Activated naive CD4-positive, alpha-beta T cell treated with Interleukin-2 at 50 U/mL for 16 hours (primary cell): ENCODE measurements at regions not wholly inside any gene's neighbourhood (a gene's known extent, or its start where the extent isn't known, plus 50 kb on each side); places are given as distances from the start of the nearest gene placed in this dataset.

Source experiments
- DNase-seq: peaks from one replicate; pipeline ENCODE4 v3.0.0-alpha.2; 2020

DNA sequence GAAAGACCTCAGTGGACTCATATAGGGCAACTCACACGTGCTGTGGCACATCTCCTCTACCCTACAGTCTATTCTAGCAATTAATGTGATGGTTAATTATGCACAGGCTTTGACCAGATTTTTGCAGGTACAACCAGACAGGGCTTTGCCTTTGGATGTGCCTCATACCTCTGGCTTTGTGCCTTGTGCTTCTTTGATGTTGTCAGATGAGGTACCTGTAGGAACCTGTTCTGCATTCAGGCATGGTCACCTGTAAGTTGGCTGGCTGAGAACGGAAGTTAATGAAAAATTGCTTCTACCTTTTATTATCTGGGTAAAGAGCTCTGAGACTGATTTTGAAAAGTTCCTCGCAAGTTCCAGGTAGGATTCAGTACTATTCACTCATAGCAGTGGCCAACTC lies 462.9 kb upstream of the ZFHX3 start:
- no peak for DNase-seq

- no peak for DNase-seq
Observed at GRCh38 chr16:73506568-73507056, 458.7 kb upstream of the ZFHX3 start.

DNA sequence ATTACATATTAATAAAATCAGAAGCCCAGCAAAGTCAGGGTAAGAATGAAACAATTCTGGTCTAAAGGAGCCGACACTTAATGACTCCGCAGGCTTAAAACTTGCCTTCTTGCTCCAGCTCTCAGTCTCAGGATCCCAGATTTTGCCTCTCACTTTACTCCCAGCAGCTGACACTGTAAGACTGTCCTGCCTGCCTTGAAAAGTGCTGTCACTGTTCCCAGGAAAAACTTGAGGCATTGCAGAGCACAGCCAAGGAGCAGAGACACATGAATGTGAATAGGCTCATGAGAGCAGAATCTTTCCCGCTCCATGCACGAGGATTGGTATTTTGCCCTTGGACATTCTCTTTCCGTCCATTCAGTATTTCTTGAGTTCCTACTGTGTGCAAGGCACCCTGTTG lies 457.6 kb upstream of the ZFHX3 start:
- DNase-seq, result no peak

GRCh38 chr16:73504591-73505575 lies 457.0 kb upstream of the ZFHX3 start:
- DNase-seq, result no peak

- no peak for DNase-seq
Observed at GRCh38 chr16:73503093-73503492, 455.2 kb upstream of the ZFHX3 start.

GRCh38 chr16:73499276-73499675 lies 451.3 kb upstream of the ZFHX3 start:
- DNase-seq, result no peak

DNA sequence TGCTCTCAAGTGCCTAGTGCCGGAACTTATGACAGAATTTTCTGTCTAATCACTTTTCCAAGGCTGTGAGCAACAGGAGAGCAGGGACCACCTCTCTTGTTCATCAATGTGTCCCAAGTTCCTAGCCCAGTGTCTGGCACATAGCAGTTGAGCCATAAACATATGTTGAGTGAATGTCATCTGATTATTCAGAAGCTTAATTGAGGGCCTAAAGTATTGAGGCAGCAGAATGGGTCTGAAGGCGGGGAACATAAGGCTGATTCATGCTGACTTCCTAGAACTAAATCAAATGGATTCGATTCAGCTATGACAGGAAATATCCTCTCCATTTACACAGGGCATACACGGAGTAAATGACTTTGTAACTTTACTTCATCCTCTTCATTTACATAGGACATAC lies 438.0 kb upstream of the ZFHX3 start:
- DNase-seq, result no peak

GRCh38 chr16:73483934-73484711 lies 436.2 kb upstream of the ZFHX3 start:
- no peak for DNase-seq

DNA sequence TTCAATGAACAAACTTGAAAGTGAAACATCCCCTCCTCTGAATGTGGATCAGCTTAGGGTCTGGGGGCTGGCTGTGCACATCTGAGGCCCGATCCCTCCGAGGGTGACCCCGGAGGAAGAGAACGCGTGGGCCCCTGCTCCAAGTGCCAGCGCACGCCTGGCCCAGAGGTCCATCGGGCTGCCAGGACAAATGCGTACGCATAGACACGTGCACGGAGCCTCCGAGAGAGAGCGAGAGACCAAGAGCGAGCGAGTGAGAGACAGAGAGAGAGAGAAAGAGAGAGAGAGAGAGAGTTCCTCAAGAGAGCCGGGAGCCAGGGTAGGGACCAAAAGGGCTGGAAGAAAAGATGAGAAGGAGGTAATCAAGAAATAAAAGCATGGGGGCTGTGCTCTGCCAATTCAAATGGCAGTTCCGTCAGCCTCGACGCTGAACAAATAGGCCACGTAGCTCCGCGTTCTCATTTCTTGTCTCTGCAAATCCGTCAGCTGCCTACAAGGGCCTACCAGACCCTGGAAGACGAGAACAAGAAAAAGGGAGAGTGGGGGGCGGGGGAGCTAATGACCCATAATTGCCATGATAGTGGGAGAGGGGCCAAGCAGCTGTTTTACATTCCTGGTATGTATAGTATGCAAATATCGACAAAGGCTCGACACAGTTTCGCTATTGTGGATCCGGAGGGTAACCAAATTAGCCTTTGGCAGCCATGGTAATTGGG lies 435.3 kb upstream of the ZFHX3 start:
- no peak for DNase-seq

DNA sequence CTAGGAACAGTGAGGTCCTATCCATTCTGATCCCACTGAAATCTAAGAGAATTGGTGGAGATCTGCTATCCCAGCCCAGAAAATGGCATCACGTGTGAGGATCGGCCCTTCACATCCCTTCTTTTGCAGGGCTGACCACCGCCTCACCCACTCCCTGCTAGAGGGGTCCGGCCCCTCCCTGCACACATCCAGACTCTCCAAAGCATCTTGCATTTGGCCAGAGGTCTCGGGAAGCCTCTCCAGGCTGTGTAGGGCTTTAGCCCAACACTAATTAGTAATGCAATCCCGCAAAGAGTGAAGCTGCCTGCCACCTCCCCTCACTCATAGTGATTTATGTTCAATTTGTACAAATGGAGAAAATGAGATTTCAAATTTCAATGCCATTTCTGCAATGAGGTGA lies 434.4 kb upstream of the ZFHX3 start:
- DNase-seq, result no peak

GRCh38 chr16:73480381-73480780 lies 432.5 kb upstream of the ZFHX3 start:
- DNase-seq, result no peak

GRCh38 chr16:73473713-73474112 lies 425.8 kb upstream of the ZFHX3 start:
- no peak for DNase-seq

DNA sequence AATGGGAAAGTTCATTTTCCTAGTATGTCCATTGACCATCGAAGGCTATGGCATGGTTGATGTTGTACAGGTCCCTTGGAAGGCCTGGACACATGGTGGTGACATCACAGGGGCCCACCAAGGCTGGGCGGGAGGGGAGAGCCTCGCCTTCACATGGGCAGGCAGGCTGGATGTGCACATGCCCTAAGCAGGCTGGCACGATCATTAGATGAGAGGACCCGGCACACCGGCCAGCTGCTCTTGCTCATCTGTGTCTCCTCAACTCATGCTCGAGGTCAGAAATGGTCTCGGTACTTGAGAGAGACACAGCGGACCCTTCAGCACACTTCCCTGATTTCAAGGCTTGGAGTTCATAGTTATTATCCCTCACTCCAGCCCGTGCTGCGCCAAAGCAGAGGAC lies 416.9 kb upstream of the ZFHX3 start:
- DNase-seq, result no peak

DNA sequence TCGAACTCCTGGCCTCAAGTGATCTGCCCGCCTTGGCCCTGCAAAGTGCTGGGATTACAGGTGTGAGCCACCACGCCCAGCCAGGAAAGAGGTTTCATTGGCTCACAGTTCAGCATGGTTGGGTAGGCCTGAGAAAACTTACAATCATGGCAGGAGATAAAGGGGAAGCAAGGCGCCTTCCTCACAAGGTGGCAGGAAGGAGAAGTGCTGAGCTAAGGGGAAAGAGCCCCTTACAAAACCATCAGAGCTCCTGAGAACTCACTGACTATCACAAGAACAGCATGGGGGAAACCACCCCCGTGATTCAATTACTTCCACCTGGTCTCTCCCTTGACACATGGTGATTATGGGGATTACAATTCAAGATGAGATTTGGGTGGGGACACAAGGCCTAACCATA lies 411.7 kb upstream of the ZFHX3 start:
- no peak for DNase-seq

GRCh38 chr16:73457851-73458250 lies 409.9 kb upstream of the ZFHX3 start:
- DNase-seq, result no peak

DNA sequence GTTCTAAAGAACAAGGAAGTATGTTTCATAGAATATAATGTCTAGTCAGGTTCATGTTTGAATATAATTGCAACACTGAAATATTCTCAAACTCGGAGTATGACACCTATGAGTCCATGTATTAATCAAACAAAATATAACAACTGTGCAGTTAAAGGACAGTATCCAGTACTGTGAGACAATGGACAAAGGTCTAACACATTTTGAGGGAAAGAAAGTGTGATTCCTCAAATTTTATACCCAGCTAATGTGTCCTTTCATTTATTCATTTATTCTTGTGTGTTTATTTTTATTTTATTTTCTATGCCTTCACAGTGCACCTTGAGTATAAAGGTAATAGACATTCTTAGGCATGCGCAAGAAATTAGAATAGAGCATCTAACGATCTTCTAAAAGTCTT lies 401.0 kb upstream of the ZFHX3 start:
- no peak for DNase-seq

- no peak for DNase-seq
Observed at GRCh38 chr16:73447846-73448245, 399.9 kb upstream of the ZFHX3 start.

DNA sequence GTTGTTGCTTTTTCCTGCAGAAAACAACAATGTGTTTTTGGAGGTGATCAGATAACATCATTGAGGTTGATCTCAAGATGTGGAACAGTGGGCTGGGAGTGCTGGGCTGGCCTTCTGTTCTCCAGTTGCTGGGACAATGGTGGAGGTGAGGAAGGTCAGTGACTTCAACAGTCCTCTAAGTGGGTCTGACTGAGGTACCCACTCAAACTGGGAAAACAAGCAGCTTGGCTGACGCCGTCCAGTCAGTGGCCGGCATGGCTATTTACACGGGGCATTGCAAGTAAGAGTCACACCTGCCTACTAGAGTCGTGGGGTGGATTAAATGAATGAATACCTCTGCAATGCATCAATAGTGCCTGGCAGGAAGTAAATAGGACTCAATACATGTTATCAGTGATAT lies 386.7 kb upstream of the ZFHX3 start:
- no peak for DNase-seq

- DNase-seq, result no peak
Observed at GRCh38 chr16:73433731-73434307, 385.9 kb upstream of the ZFHX3 start.

- DNase-seq, result no peak
Observed at GRCh38 chr16:73432850-73433730, 385.2 kb upstream of the ZFHX3 start.

GRCh38 chr16:73430138-73430537 lies 382.2 kb upstream of the ZFHX3 start:
- no peak for DNase-seq

- no peak for DNase-seq
Observed at GRCh38 chr16:73428121-73428520, 380.2 kb upstream of the ZFHX3 start.
